ENCODE measurements at regions not wholly inside any gene's neighbourhood (a gene's known extent, or its start where the extent isn't known, plus 50 kb on each side); places are given as distances from the start of the nearest gene placed in this dataset.

DNA sequence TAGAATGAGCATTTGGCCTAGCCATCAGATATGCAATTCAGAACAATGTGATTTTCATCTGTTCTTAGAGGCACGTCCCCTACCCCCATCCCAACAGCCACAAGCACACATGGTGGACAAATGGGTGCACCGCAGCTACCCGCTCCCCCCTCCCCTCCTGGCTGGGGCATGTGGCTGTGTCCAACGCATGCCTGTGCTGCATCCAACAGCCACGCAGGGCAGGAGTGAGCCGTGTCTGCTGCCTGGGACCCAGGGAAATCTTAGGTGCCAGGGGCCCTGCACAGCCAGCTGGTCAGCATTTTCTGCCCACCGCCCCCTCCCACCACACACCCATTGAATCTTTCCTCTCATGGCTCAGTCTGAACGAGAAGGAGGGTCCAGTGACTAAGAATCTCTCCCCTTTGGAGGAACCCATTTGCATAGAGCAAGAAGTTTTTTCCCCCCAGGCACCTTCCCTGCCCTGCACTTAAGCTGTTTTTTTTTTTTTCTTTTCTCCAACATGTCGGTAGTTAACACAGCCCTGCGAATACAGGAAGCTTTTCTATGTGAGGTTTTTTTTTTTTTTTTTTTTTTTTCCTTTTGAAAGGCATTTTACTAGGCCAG is 138.9 kb downstream of the WDR11 start:
- CTCF ChIA-PET, result interaction anchor here (0.6 to 0.7 kb wide), 2 partner anchors 96 to 1906 kb away, joined by 3 read pairs; no protein-coding TSS in a partner anchor
- no peak for DNase-seq (ENCODE audit: low spot score)
- no peak for TF ChIP-seq CTCF (conservative IDR thresholded peaks at IDR 0.05; ENCODE audit: low read depth)
- POLR2A ChIA-PET (ENCODE audit: low non-redundant PET), result no interaction called here
- no peak overlapping the region for H3K27ac ChIP-seq

DNA sequence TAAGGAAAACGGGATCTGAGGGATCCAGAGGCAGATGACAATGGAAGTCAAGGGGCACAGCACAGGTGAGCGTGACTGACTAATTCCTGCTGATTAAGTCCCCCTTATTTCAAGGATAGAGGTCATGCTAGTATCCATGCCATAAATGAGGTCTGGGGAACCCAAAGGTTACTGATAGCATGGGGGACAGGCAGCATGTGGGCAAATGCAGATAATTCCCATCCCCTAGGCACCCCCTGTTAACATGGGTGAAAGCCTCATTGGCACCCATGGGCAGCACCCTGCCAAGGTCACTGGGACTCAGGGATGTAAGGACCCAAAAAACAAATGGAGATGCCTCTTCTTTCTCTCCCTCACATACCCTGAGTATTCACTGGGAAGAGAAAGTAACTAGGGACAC is 139.7 kb downstream of the WDR11 start:
- no peak for DNase-seq (ENCODE audit: low spot score)
- CTCF ChIA-PET, result interaction anchor here (0.7 to 1.0 kb wide), 3 partner anchors 96 to 985 kb away, joined by 3 read pairs; no protein-coding TSS in a partner anchor

DNA sequence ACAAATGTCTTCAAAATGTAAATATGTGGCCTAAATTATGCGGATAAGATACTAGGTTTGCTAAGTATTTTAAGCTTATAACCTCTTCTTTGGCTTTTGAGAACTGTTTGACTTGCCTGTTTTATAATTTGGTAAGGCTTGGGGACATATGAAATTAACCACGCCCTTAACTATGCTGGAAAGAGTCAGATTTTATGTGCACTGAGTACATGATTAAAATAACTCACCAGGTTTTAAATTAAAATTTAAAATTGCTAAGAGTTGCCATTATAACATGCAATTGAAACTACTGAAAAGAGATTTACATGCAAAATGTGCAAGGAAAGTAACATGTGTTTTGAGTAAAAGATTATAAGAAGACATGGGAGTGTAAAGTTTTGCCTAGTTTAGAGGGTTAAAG is 141.9 kb downstream of the WDR11 start:
- no peak for TF ChIP-seq CTCF (conservative IDR thresholded peaks at IDR 0.05; ENCODE audit: low read depth)
- ChIA-PET POLR2A (ENCODE audit: low non-redundant PET) (no interaction called here), CTCF (no interaction called here)
- H3K27ac ChIP-seq, result no peak overlapping the region
- DNase-seq (ENCODE audit: low spot score), result no peak

More for the DNA sequence above, 139.7 kb downstream of the WDR11 start:
- POLR2A ChIA-PET (ENCODE audit: low non-redundant PET), result no interaction called here
- TF ChIP-seq CTCF (conservative IDR thresholded peaks at IDR 0.05; ENCODE audit: low read depth), result no peak
- H3K27ac ChIP-seq, result no peak overlapping the region

GRCh38 chr10:120995768-120996167 is 144.6 kb downstream of the WDR11 start:
- no peak for DNase-seq (ENCODE audit: low spot score)
- H3K27ac ChIP-seq, result no peak overlapping the region
- POLR2A ChIA-PET (ENCODE audit: low non-redundant PET), result no interaction called here
- TF ChIP-seq CTCF (conservative IDR thresholded peaks at IDR 0.05; ENCODE audit: low read depth), result no peak
- CTCF ChIA-PET, result no interaction called here

GRCh38 chr10:120996456-120997034 is 145.4 kb downstream of the WDR11 start:
- CTCF ChIA-PET, result interaction anchor here (0.5 to 0.6 kb wide), 2 partner anchors 88 to 179 kb away, joined by 3 read pairs; no protein-coding TSS in a partner anchor
- TF ChIP-seq CTCF (conservative IDR thresholded peaks at IDR 0.05; ENCODE audit: low read depth), result no peak
- POLR2A ChIA-PET (ENCODE audit: low non-redundant PET), result no interaction called here
- DNase-seq (ENCODE audit: low spot score), result no peak
- H3K27ac ChIP-seq, result no peak overlapping the region

- CTCF ChIA-PET, result no interaction called here
- H3K27ac ChIP-seq, result no peak overlapping the region
- TF ChIP-seq CTCF (conservative IDR thresholded peaks at IDR 0.05; ENCODE audit: low read depth), result no peak
- no peak for DNase-seq (ENCODE audit: low spot score)
- POLR2A ChIA-PET (ENCODE audit: low non-redundant PET), result no interaction called here
Measured at GRCh38 chr10:120997313-120997712, 146.2 kb downstream of the WDR11 start.
